Endothelial cell of umbilical vein (primary cell): ENCODE measurements at regions not wholly inside any gene's neighbourhood (a gene's known extent, or its start where the extent isn't known, plus 50 kb on each side); places are given as distances from the start of the nearest gene placed in this dataset.

Experiments
- BruUV-seq: library from RNA; stranded (reverse); fragments of 400-500 nt; replicated peaks from 2 replicates; lab custom pipeline; 2021; lab: Mats Ljungman, UMichigan
- CTCF ChIA-PET: fragments of 300-600, 350-600 bp; sonication (Branson Sonifier 250); formaldehyde crosslinking; loops from one replicate; lab custom pipeline; 2021; ENCODE audit warnings: antibody characterized with exemption, inconsistent platforms; lab: Charles Lee
- POLR2A ChIA-PET: fragments of 300-600, 350-600 bp; sonication (Branson Sonifier 250); formaldehyde crosslinking; loops from one replicate; lab custom pipeline; 2021; ENCODE audit warnings: antibody characterized with exemption, inconsistent platforms; lab: Charles Lee
- DNase-seq: peaks from one replicate; pipeline ENCODE4 v3.0.0-alpha.2; 2011; ENCODE audit warnings: low read depth, low spot score
- FAIRE-seq: peaks from 2 replicates; lab custom pipeline; 2011; peaks lifted over from hg19 to GRCh38; lab: Jason Lieb, UNC
- H2AFZ ChIP-seq: 2 replicates; pipeline ENCODE4 v1.6.0; 2012; ENCODE audit warnings: low read depth, low read length, control low read depth, inconsistent platforms
- H3K27ac ChIP-seq: 2 replicates; pipeline ENCODE4 v1.5.1; 2011; ENCODE audit warnings: low read depth, mild to moderate bottlenecking, control low read depth, low read length, moderate library complexity; ENCODE audit not compliant: insufficient read depth
- H3K27me3 ChIP-seq, 2 experiments: 2 replicates each; pipeline versions ENCODE4 v1.6.0 to v1.6.1; 2011; ENCODE audit warnings: low read length in 2 of 2, mixed read lengths in 1 of 2; ENCODE audit not compliant: control insufficient read depth in 2 of 2, insufficient read depth in 2 of 2
- H3K36me3 ChIP-seq, 2 experiments: 2 replicates in 1 of 2; 3 replicates in 1 of 2; pipeline ENCODE4 v1.5.1; 2011; ENCODE audit warnings: low read length in 2 of 2, mild to moderate bottlenecking in 1 of 2, moderate library complexity in 1 of 2; ENCODE audit not compliant: control insufficient read depth in 2 of 2, insufficient read depth in 2 of 2; ENCODE audit errors: extremely low read depth in 1 of 2
- H3K4me1 ChIP-seq: 3 replicates; pipeline ENCODE4 v1.5.1; 2011; ENCODE audit warnings: mild to moderate bottlenecking, low read length; ENCODE audit not compliant: control insufficient read depth, insufficient read depth; ENCODE audit errors: extremely low read depth
- H3K4me2 ChIP-seq: 2 replicates; pipeline ENCODE4 v1.6.1; 2011; ENCODE audit warnings: low read length, control low read depth, mixed read lengths; ENCODE audit not compliant: insufficient read depth
- H3K4me3 ChIP-seq, 3 experiments: fragments of 200-600 bp in 1 of 3; sonication (generic), shearing (Covaris generic) in 1 of 3; replicated peaks in 1 of 3; 2 replicates each; pipeline ENCODE4 v1.5.1; 2011 to 2016; ENCODE audit warnings: control low read depth in 3 of 3, low read length in 3 of 3, mild to moderate bottlenecking in 2 of 3, inconsistent platforms in 1 of 3, low read depth in 1 of 3, moderate library complexity in 1 of 3; ENCODE audit not compliant: insufficient read depth in 1 of 3
- H3K79me2 ChIP-seq: 2 replicates; pipeline ENCODE4 v1.6.0; 2012; ENCODE audit warnings: low read length, inconsistent platforms; ENCODE audit not compliant: control insufficient read depth, insufficient read depth
- H3K9ac ChIP-seq: replicated peaks from 2 replicates; pipeline ENCODE3; 2011; ENCODE audit warnings: low read length, control low read depth; ENCODE audit not compliant: insufficient read depth; ENCODE audit errors: extremely low read depth
- H3K9me1 ChIP-seq: replicated peaks from 3 replicates; pipeline ENCODE4 v1.6.0; 2011; ENCODE audit warnings: mild to moderate bottlenecking, low read length; ENCODE audit not compliant: control insufficient read depth, insufficient read depth; ENCODE audit errors: extremely low read depth
- H3K9me3 ChIP-seq: replicated peaks from 2 replicates; pipeline ENCODE4 v1.5.1; 2012; ENCODE audit warnings: low read length, inconsistent platforms; ENCODE audit not compliant: control insufficient read depth, insufficient read depth
- H4K20me1 ChIP-seq: replicated peaks from 2 replicates; pipeline ENCODE3; 2011; ENCODE audit warnings: mild to moderate bottlenecking, low read length; ENCODE audit not compliant: control insufficient read depth, insufficient read depth; ENCODE audit errors: extremely low read depth
- CTCF ChIP-seq, 2 donors: IDR thresholded peaks; 1 replicate in 1 of 2; 2 replicates in 1 of 2; pipeline ENCODE4 v1.5.1; 2011; ENCODE audit warnings: low read length in 2 of 2, mild to moderate bottlenecking in 2 of 2, moderate library complexity in 2 of 2, control low read depth in 1 of 2, inconsistent platforms in 1 of 2, low read depth in 1 of 2; ENCODE audit not compliant: insufficient read depth in 1 of 2; ENCODE audit errors: extremely low read depth in 1 of 2
- EZH2 ChIP-seq: IDR thresholded peaks from 2 replicates; pipeline ENCODE4 v1.6.1; 2012; ENCODE audit warnings: borderline replicate concordance, low read depth, mild to moderate bottlenecking, moderate library complexity, low read length, inconsistent platforms; ENCODE audit not compliant: severe bottlenecking
- GATA2 ChIP-seq: IDR thresholded peaks from 2 replicates; pipeline ENCODE4 v1.7.0; 2011; ENCODE audit warnings: low read depth, mild to moderate bottlenecking, moderate library complexity, mixed read lengths, low read length; ENCODE audit not compliant: insufficient read length, insufficient read depth
- JUN ChIP-seq: IDR thresholded peaks from 2 replicates; pipeline ENCODE4 v1.6.1; 2011; ENCODE audit warnings: borderline replicate concordance, low read depth; ENCODE audit not compliant: insufficient read length, insufficient read depth
- MAX ChIP-seq: IDR thresholded peaks from 2 replicates; pipeline ENCODE4 v1.6.1; 2011; ENCODE audit not compliant: insufficient read depth, insufficient read length
- MYC ChIP-seq: IDR thresholded peaks from one replicate; pipeline ENCODE4 v1.6.1; 2011; ENCODE audit warnings: mild to moderate bottlenecking, low read depth, low read length
- POLR2A ChIP-seq: IDR thresholded peaks from 2 replicates; pipeline ENCODE4 v1.6.1; 2012; ENCODE audit warnings: low read depth, mild to moderate bottlenecking, control low read depth, low read length
- dilution Hi-C: fragments of 300-500 bp; cut with MboI; formaldehyde crosslinking; loops from one replicate; pipeline ENCODE4 v1.15.0; 2019; ENCODE audit warnings: low sequenced_read_pairs; ENCODE audit not compliant: extremely low pct_ligation_motif_present
- intact Hi-C: fragments of 100-400 bp; cut with micrococcal nuclease; formaldehyde crosslinking; loops from one replicate; pipeline ENCODE4 v1.10.0; 2022

- intact Hi-C loops: no loop called here
- no peaks in the 10 kb centered on the region for H3K9me1 ChIP-seq
- no TSS peak for BruUV-seq
- TF ChIP-seq JUN (no peak), GATA2 (no peak), MAX (no peak), CTCF (IDR thresholded peaks at IDR 0.05; ENCODE audit: extremely low read depth in 1 of 2, insufficient read depth in 1 of 2, low read depth in 1 of 2, low read length in 2 of 2) (no peak), MYC (no peak), POLR2A (no peak), EZH2 (no peak)
- DNase-seq (no peak), FAIRE-seq (no peak)
- no peak overlapping the region for H3K4me3 ChIP-seq
- H3K9me3 ChIP-seq: peaks cover 6% of the 10 kb centered on the region
- POLR2A ChIA-PET: no interaction called here
- dilution Hi-C loops: no loop called here
- H3K4me1 ChIP-seq: no peaks in the 10 kb centered on the region
- no peaks in the 10 kb centered on the region for H3K27me3 ChIP-seq
- H3K4me2 ChIP-seq: no peak overlapping the region
- H3K27ac ChIP-seq: no peak overlapping the region
- no peaks in the 10 kb centered on the region for H4K20me1 ChIP-seq
- no peak overlapping the region for H3K9ac ChIP-seq
- no peaks in the 10 kb centered on the region for H3K36me3 ChIP-seq
- no peaks in the 10 kb centered on the region for H3K79me2 ChIP-seq
- H2AFZ ChIP-seq: no peak overlapping the region
- CTCF ChIA-PET: no interaction called here
Observed at GRCh38 chr7:153381275-153382040, 621.9 kb downstream of the ACTR3B start.
